Keratinocyte (primary cell): ENCODE measurements at regions not wholly inside any gene's neighbourhood (a gene's known extent, or its start where the extent isn't known, plus 50 kb on each side); places are given as distances from the start of the nearest gene placed in this dataset.

Experiments used
- DNase-seq: peaks from one replicate; pipeline ENCODE4 v3.0.0-alpha.2; 2011; ENCODE audit warnings: low read depth, missing footprints, low spot score
- FAIRE-seq: peaks from 2 replicates; lab custom pipeline; 2011; peaks lifted over from hg19 to GRCh38; lab: Jason Lieb, UNC
- H2AFZ ChIP-seq: 2 replicates; pipeline ENCODE4 v1.6.0; 2012; ENCODE audit warnings: low read length, control low read depth, inconsistent platforms; ENCODE audit not compliant: control insufficient read depth
- H3K27ac ChIP-seq: 2 replicates; pipeline ENCODE4 v1.5.1; 2011; ENCODE audit warnings: low read length; ENCODE audit not compliant: control insufficient read depth, insufficient read depth
- H3K27me3 ChIP-seq: 3 replicates; pipeline ENCODE4 v1.6.0; 2011; ENCODE audit warnings: low read length; ENCODE audit not compliant: control insufficient read depth, insufficient read depth; ENCODE audit errors: extremely low read depth
- H3K36me3 ChIP-seq, 2 experiments: 2 replicates in 1 of 2; 3 replicates in 1 of 2; pipeline ENCODE4 v1.5.1; 2011; ENCODE audit warnings: low read length in 2 of 2, mild to moderate bottlenecking in 1 of 2; ENCODE audit not compliant: control insufficient read depth in 2 of 2, insufficient read depth in 2 of 2; ENCODE audit errors: extremely low read depth in 1 of 2
- H3K4me1 ChIP-seq: 3 replicates; pipeline ENCODE4 v1.5.1; 2011; ENCODE audit warnings: low read length; ENCODE audit not compliant: control insufficient read depth, insufficient read depth; ENCODE audit errors: extremely low read depth
- H3K4me2 ChIP-seq: 3 replicates; pipeline ENCODE4 v1.6.0; 2011; ENCODE audit warnings: low read depth, low read length; ENCODE audit not compliant: control insufficient read depth, insufficient read depth; ENCODE audit errors: extremely low read depth
- H3K4me3 ChIP-seq, 3 experiments: fragments of 200-600 bp in 1 of 3; sonication (generic) in 1 of 3; 2 replicates in 2 of 3; 3 replicates in 1 of 3; pipeline ENCODE4 v1.5.1; 2011 to 2016; ENCODE audit warnings: low read length in 3 of 3, mild to moderate bottlenecking in 3 of 3, control low read depth in 2 of 3, inconsistent platforms in 1 of 3, low read depth in 1 of 3, mixed read lengths in 1 of 3, mixed run types in 1 of 3, moderate library complexity in 1 of 3; ENCODE audit not compliant: control insufficient read depth in 2 of 3, insufficient read depth in 2 of 3; ENCODE audit errors: extremely low read depth in 1 of 3
- H3K79me2 ChIP-seq: 2 replicates; pipeline ENCODE4 v1.6.0; 2012; ENCODE audit warnings: low read length; ENCODE audit not compliant: control insufficient read depth, insufficient read depth
- H3K9ac ChIP-seq: 3 replicates; pipeline ENCODE4 v1.6.0; 2011; ENCODE audit warnings: low read length; ENCODE audit not compliant: control insufficient read depth, insufficient read depth; ENCODE audit errors: extremely low read depth
- H3K9me1 ChIP-seq: 3 replicates; pipeline ENCODE4 v1.6.0; 2011; ENCODE audit warnings: low read length; ENCODE audit not compliant: control insufficient read depth, insufficient read depth; ENCODE audit errors: extremely low read depth
- H3K9me3 ChIP-seq: 2 replicates; pipeline ENCODE4 v1.5.1; 2012; ENCODE audit warnings: low read depth, low read length; ENCODE audit not compliant: control insufficient read depth
- H4K20me1 ChIP-seq: 3 replicates; pipeline ENCODE4 v1.6.0; 2011; ENCODE audit warnings: low read length; ENCODE audit not compliant: control insufficient read depth, insufficient read depth; ENCODE audit errors: extremely low read depth
- EZH2 ChIP-seq: IDR thresholded peaks from one replicate; pipeline ENCODE4 v1.6.1; 2012; ENCODE audit warnings: inconsistent platforms, mild to moderate bottlenecking, low read length, moderate library complexity
- dilution Hi-C: fragments of 300-500 bp; cut with MboI; formaldehyde crosslinking; loops from one replicate; pipeline ENCODE4 v1.7.0; 2020; ENCODE audit warnings: low sequenced_read_pairs; ENCODE audit not compliant: extremely low pct_ligation_motif_present
- TF ChIP-seq, protein P1 (sequence below), 3 experiments: IDR thresholded peaks in 1 of 3; conservative IDR thresholded peaks in 1 of 3; optimal IDR thresholded peaks in 1 of 3; 2 replicates in 2 of 3; 3 replicates in 1 of 3; pipeline versions ENCODE3 to v1.5.1; 2011; ENCODE audit warnings: low read length in 3 of 3, mild to moderate bottlenecking in 3 of 3, moderate library complexity in 2 of 3, control low read depth in 1 of 3, inconsistent platforms in 1 of 3; ENCODE audit not compliant: insufficient read depth in 2 of 3; ENCODE audit errors: extremely low read depth in 1 of 3

DNA sequence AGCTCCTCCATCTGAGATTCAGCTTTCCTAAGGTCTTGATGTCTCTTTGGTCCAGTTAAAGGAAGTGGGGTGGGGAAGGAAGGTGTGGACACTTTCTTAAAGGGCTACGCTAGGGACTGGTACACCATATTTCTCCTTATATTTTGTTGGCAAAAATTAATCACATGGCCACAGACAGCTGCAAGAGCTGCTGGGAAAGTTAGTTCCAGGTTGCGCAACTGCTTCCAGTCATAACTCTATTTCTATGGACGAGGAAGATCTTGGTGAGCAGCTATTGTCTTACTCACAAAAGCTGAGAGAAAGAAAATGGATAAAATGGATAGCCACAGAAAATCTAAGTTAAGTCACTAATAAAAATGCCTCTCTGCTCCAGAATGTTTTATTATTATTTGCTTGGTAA is 60.7 kb upstream of the PPM1B start:
- no peaks in the 10 kb centered on the region for H3K27me3 ChIP-seq
- H3K4me2 ChIP-seq: no peak overlapping the region
- DNase-seq (no peak), FAIRE-seq (no peak)
- H3K27ac ChIP-seq: no peak overlapping the region
- no peak overlapping the region for H3K9ac ChIP-seq
- no peaks in the 10 kb centered on the region for H3K9me1 ChIP-seq
- H2AFZ ChIP-seq: no peak overlapping the region
- no peak overlapping the region for H3K4me3 ChIP-seq
- no peaks in the 10 kb centered on the region for H3K9me3 ChIP-seq
- H3K36me3 ChIP-seq: no peaks in the 10 kb centered on the region
- no peaks in the 10 kb centered on the region for H4K20me1 ChIP-seq
- H3K79me2 ChIP-seq: no peaks in the 10 kb centered on the region
- peaks cover 5% of the 10 kb centered on the region for H3K4me1 ChIP-seq
- dilution Hi-C loops: no loop called here
- TF ChIP-seq, protein P1, sequence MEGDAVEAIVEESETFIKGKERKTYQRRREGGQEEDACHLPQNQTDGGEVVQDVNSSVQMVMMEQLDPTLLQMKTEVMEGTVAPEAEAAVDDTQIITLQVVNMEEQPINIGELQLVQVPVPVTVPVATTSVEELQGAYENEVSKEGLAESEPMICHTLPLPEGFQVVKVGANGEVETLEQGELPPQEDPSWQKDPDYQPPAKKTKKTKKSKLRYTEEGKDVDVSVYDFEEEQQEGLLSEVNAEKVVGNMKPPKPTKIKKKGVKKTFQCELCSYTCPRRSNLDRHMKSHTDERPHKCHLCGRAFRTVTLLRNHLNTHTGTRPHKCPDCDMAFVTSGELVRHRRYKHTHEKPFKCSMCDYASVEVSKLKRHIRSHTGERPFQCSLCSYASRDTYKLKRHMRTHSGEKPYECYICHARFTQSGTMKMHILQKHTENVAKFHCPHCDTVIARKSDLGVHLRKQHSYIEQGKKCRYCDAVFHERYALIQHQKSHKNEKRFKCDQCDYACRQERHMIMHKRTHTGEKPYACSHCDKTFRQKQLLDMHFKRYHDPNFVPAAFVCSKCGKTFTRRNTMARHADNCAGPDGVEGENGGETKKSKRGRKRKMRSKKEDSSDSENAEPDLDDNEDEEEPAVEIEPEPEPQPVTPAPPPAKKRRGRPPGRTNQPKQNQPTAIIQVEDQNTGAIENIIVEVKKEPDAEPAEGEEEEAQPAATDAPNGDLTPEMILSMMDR (optimal IDR thresholded peaks at IDR 0.05 in 1 of 3, IDR thresholded peaks at IDR 0.05 in 1 of 3, conservative IDR thresholded peaks at IDR 0.05 in 1 of 3; ENCODE audit: extremely low read depth in 1 of 3, insufficient read depth in 2 of 3, low read length in 3 of 3): no peak
- no peak for TF ChIP-seq EZH2

GRCh38 chr2:44109166-44109565 is 59.5 kb upstream of the PPM1B start:
- no peaks in the 10 kb centered on the region for H3K79me2 ChIP-seq
- H3K4me1 ChIP-seq: peaks cover 5% of the 10 kb centered on the region
- H3K4me3 ChIP-seq: no peak overlapping the region
- H4K20me1 ChIP-seq: no peaks in the 10 kb centered on the region
- dilution Hi-C loops: no loop called here
- no peaks in the 10 kb centered on the region for H3K9me1 ChIP-seq
- FAIRE-seq (no peak), DNase-seq (no peak)
- no peak overlapping the region for H3K27ac ChIP-seq
- no peak for TF ChIP-seq EZH2
- TF ChIP-seq, protein P1 (optimal IDR thresholded peaks at IDR 0.05 in 1 of 3, IDR thresholded peaks at IDR 0.05 in 1 of 3, conservative IDR thresholded peaks at IDR 0.05 in 1 of 3; ENCODE audit: extremely low read depth in 1 of 3, insufficient read depth in 2 of 3, low read length in 3 of 3): no peak
- H3K4me2 ChIP-seq: no peak overlapping the region
- H3K27me3 ChIP-seq: no peaks in the 10 kb centered on the region
- H3K9ac ChIP-seq: no peak overlapping the region
- H2AFZ ChIP-seq: no peak overlapping the region
- no peaks in the 10 kb centered on the region for H3K36me3 ChIP-seq
- H3K9me3 ChIP-seq: no peaks in the 10 kb centered on the region
